ENCODE measurements at regions not wholly inside any gene's neighbourhood (a gene's known extent, or its start where the extent isn't known, plus 50 kb on each side); places are given as distances from the start of the nearest gene placed in this dataset.

DNA sequence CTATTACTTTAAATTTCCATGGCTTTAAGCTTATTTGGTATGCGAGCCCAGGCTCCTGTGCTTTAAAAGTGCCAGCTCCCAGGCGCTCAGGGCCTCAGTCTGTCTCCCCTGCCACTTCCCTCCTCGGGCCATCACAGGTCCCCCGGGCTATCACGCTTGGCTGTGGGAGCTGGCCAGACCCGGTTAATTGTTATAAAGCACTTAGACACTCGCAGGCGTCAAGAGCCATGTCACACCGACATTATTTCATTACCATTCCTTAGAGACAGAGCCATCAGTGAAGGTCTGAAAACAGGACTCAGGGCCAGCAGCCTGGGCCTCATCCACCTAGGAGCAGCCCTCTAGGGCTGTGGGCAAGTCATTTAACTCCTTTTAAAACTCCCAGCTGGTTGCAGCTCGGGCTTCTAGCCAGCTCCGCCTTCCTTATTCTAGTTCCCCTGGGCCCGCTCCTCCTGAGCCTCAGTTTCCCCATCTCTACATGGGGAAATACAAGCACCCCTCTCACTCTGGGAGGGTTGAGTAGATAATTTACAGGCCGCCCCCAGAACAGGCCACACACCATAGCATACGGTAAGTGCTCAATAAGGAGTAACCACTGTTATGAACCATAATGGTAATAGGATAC, 99.0 kb downstream of the HMX1 start:
- Histone ChIP-seq H3K9ac (ENCODE audit: insufficient read depth in 1 of 2, low read length in 2 of 2) (no peak overlapping the region), H3K9me3 (ENCODE audit: control insufficient read depth in 4 of 4, insufficient read depth in 3 of 4, low read length in 3 of 4) (no peaks in the 10 kb centered on the region), H3K36me3 (ENCODE audit: control insufficient read depth in 4 of 4, insufficient read depth in 4 of 4, low read length in 4 of 4) (no peaks in the 10 kb centered on the region), H3K27me3 (ENCODE audit: control insufficient read depth in 3 of 3, insufficient read depth in 3 of 3, low read length in 2 of 3) (no peaks in the 10 kb centered on the region), H3K4me1 (ENCODE audit: control insufficient read depth in 5 of 5, insufficient read depth in 5 of 5, low read length in 5 of 5) (no peaks in the 10 kb centered on the region), H3K4me3 (no peak overlapping the region), H3K27ac (ENCODE audit: low read depth in 1 of 2, low read length in 1 of 2) (no peak overlapping the region)
- ATAC-seq (ENCODE audit: insufficient read depth, low FRiP score): no peak
- DNase-seq: no peak
- TF ChIP-seq, protein P1, sequence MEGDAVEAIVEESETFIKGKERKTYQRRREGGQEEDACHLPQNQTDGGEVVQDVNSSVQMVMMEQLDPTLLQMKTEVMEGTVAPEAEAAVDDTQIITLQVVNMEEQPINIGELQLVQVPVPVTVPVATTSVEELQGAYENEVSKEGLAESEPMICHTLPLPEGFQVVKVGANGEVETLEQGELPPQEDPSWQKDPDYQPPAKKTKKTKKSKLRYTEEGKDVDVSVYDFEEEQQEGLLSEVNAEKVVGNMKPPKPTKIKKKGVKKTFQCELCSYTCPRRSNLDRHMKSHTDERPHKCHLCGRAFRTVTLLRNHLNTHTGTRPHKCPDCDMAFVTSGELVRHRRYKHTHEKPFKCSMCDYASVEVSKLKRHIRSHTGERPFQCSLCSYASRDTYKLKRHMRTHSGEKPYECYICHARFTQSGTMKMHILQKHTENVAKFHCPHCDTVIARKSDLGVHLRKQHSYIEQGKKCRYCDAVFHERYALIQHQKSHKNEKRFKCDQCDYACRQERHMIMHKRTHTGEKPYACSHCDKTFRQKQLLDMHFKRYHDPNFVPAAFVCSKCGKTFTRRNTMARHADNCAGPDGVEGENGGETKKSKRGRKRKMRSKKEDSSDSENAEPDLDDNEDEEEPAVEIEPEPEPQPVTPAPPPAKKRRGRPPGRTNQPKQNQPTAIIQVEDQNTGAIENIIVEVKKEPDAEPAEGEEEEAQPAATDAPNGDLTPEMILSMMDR (IDR thresholded peaks at IDR 0.05; ENCODE audit: control extremely low read depth, extremely low read depth): no peak
- whole genome bisulfite sequencing, 2 donors: 73 to 82% methylated on average over 14 of the region's 14 CpGs

DNA sequence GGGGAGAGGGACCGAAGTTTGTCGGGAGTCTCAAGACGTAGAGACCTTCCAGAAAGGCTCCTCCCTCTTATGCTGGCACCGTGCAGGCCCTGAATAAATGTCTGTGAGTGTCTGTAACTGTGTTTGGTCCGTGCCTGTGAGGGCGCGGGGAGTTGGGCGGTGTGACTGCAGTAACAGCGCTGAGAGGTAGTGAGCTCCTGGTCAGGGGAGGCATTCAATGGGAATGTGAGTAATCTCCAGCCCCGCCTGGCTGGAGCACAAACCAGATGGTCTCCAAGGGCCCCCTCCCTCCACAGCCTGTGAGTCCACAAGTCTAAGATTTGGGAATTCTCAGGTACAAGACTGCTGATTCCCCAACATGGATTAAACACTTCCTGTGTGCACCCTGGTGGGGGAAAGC, 100.0 kb downstream of the HMX1 start:
- TF ChIP-seq, protein P1 (IDR thresholded peaks at IDR 0.05; ENCODE audit: control extremely low read depth, extremely low read depth): no peak
- no peak overlapping the region for H3K4me3 ChIP-seq
- H3K27ac ChIP-seq (ENCODE audit: low read depth in 1 of 2, low read length in 1 of 2): no peak overlapping the region
- no peaks in the 10 kb centered on the region for H3K27me3 ChIP-seq (ENCODE audit: control insufficient read depth in 3 of 3, insufficient read depth in 3 of 3, low read length in 2 of 3)
- no peak overlapping the region for H3K9ac ChIP-seq (ENCODE audit: insufficient read depth in 1 of 2, low read length in 2 of 2)
- H3K9me3 ChIP-seq (ENCODE audit: control insufficient read depth in 4 of 4, insufficient read depth in 3 of 4, low read length in 3 of 4): no peaks in the 10 kb centered on the region
- DNase-seq (no peak), ATAC-seq (ENCODE audit: insufficient read depth, low FRiP score) (no peak)
- no peaks in the 10 kb centered on the region for H3K36me3 ChIP-seq (ENCODE audit: control insufficient read depth in 4 of 4, insufficient read depth in 4 of 4, low read length in 4 of 4)
- 74 to 82% methylated on average over 10 of the region's 10 CpGs for WGBS, 2 donors
- H3K4me1 ChIP-seq (ENCODE audit: control insufficient read depth in 5 of 5, insufficient read depth in 5 of 5, low read length in 5 of 5): no peaks in the 10 kb centered on the region

DNA sequence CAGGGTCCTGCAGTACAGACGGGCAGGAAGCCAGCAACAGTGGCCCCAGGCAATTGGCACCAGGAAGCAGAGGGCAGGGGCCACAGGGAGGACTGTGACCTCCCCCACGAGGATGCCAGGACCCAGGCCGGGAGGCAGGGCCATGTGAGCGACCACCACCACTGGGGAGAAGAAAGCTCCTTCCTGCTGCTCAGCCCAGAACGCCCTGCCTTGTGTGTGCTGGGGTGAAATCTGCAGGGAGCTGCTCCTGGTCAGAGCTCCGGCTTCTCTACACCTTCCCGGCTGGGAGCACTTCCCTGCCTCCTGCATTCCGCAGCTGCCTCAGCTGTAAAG, 100.4 kb downstream of the HMX1 start:
- Histone ChIP-seq H3K36me3 (ENCODE audit: control insufficient read depth in 4 of 4, insufficient read depth in 4 of 4, low read length in 4 of 4) (no peaks in the 10 kb centered on the region), H3K27me3 (ENCODE audit: control insufficient read depth in 3 of 3, insufficient read depth in 3 of 3, low read length in 2 of 3) (no peaks in the 10 kb centered on the region), H3K9me3 (ENCODE audit: control insufficient read depth in 4 of 4, insufficient read depth in 3 of 4, low read length in 3 of 4) (no peaks in the 10 kb centered on the region), H3K9ac (ENCODE audit: insufficient read depth in 1 of 2, low read length in 2 of 2) (no peak overlapping the region), H3K27ac (ENCODE audit: low read depth in 1 of 2, low read length in 1 of 2) (no peak overlapping the region), H3K4me3 (no peak overlapping the region), H3K4me1 (ENCODE audit: control insufficient read depth in 5 of 5, insufficient read depth in 5 of 5, low read length in 5 of 5) (no peaks in the 10 kb centered on the region)
- DNase-seq (no peak), ATAC-seq (ENCODE audit: insufficient read depth, low FRiP score) (no peak)
- 33 to 73% methylated on average over 8 of the region's 8 CpGs for WGBS, 2 donors
- TF ChIP-seq, protein P1 (IDR thresholded peaks at IDR 0.05; ENCODE audit: control extremely low read depth, extremely low read depth): no peak

All from lung (tissue), 11 donors.